C4-2B (cell line): ENCODE measurements at regions not wholly inside any gene's neighbourhood (a gene's known extent, or its start where the extent isn't known, plus 50 kb on each side); places are given as distances from the start of the nearest gene placed in this dataset.

ENCODE experiments used
- CTCF ChIP-seq: fragments of 450-650 bp; conservative IDR thresholded peaks from 2 replicates; pipeline ENCODE4 v1.5.1; 2017; ENCODE audit warnings: mild to moderate bottlenecking
- ZFX ChIP-seq: fragments of 450-650 bp; IDR thresholded peaks from 2 replicates; pipeline ENCODE4 v1.6.1; 2017

GRCh38 chr4:32161392-32161791, 1441.2 kb downstream of the PCDH7 start:
- TF ChIP-seq CTCF (no peak), ZFX (no peak)
